ACHN (cell line): ENCODE measurements at regions not wholly inside any gene's neighbourhood (a gene's known extent, or its start where the extent isn't known, plus 50 kb on each side); places are given as distances from the start of the nearest gene placed in this dataset.

Experiments used
- DNase-seq: peaks from one replicate; pipeline ENCODE4 v3.0.0-alpha.2; 2015
- in situ Hi-C: cut with HindIII; loops from 2 replicates; pipeline ENCODE4 v1.10.0; 2017; ENCODE audit warnings: low sequenced_read_pairs, low pct_ligation_motif_present, low pct_unique_long_range_greater_than_20kb

- in situ Hi-C loops = no loop called here
- DNase-seq = no peak
Observed at GRCh38 chrX:144334577-144334976, 450.7 kb downstream of the UBE2NL start.

GRCh38 chrX:144335402-144335801, 451.5 kb downstream of the UBE2NL start:
- DNase-seq = no peak

GRCh38 chrX:144379156-144379555, 495.3 kb downstream of the UBE2NL start:
- in situ Hi-C loops = no loop called here
- DNase-seq = no peak

More at GRCh38 chrX:144335402-144335801, 451.5 kb downstream of the UBE2NL start:
- in situ Hi-C loops = no loop called here

GRCh38 chrX:144388738-144389137, 504.9 kb downstream of the UBE2NL start:
- DNase-seq = no peak
- in situ Hi-C loops = no loop called here
